Activated CD4-positive, alpha-beta T cell treated with anti-CD3 and anti-CD28 coated beads, Interleukin-2, amount 50 U/mL, for 16 hours (primary cell): ENCODE measurements at regions not wholly inside any gene's neighbourhood (a gene's known extent, or its start where the extent isn't known, plus 50 kb on each side); places are given as distances from the start of the nearest gene placed in this dataset.
"Not testable (repeated sequence)": the region's sequence is repeated elsewhere in the genome, so short reads cannot be mapped to it uniquely, and the experiment has no call there.

ENCODE experiments used
- DNase-seq: peaks from one replicate; pipeline ENCODE4 v3.0.0-alpha.2; 2020

DNA sequence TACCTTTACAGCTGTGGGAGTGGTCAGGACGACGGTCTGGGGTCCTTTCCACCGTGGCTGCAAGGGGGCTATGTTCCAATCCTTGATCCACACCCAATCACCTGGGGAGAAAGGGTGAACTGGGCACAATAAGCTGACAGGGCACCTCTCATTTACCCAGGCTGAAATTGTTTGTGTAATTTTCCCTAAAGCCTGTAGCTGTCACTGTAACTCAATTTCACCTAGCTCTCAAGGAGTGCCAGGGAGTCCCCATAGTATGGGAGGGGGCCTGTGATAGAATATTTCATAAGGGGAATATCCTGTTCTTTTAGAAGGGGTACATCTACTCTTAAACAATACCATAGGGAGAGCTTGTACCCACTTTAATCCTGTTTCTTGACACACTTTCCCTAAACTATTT lies 51.7 kb upstream of the COX7C start:
- not testable (repeated sequence) for DNase-seq
